Skeletal muscle satellite cell (primary cell): ENCODE measurements at regions not wholly inside any gene's neighbourhood (a gene's known extent, or its start where the extent isn't known, plus 50 kb on each side); places are given as distances from the start of the nearest gene placed in this dataset.

Source experiments
- H3K27me3 ChIP-seq: 2 replicates; pipeline ENCODE4 v1.7.0; 2013; ENCODE audit warnings: low read length; ENCODE audit not compliant: control insufficient read depth, insufficient read depth
- H3K36me3 ChIP-seq: 2 replicates; pipeline ENCODE4 v1.7.0; 2013; ENCODE audit warnings: mild to moderate bottlenecking, control low read depth, low read length; ENCODE audit not compliant: insufficient read depth
- H3K4me1 ChIP-seq: 2 replicates; pipeline ENCODE4 v1.7.0; 2013; ENCODE audit warnings: low read length; ENCODE audit not compliant: control insufficient read depth, insufficient read depth
- H3K4me2 ChIP-seq: 2 replicates; pipeline ENCODE4 v1.7.0; 2013; ENCODE audit warnings: mild to moderate bottlenecking, low read length
- H3K4me3 ChIP-seq: 2 replicates; pipeline ENCODE4 v1.7.0; 2013; ENCODE audit warnings: low read length
- H3K9ac ChIP-seq: 2 replicates; pipeline ENCODE4 v1.7.0; 2013; ENCODE audit warnings: mild to moderate bottlenecking, low read depth, low read length, moderate library complexity
- H3K9me3 ChIP-seq: replicated peaks from 2 replicates; pipeline ENCODE4 v1.7.0; 2013; ENCODE audit warnings: mild to moderate bottlenecking, control low read depth, low read length

DNA sequence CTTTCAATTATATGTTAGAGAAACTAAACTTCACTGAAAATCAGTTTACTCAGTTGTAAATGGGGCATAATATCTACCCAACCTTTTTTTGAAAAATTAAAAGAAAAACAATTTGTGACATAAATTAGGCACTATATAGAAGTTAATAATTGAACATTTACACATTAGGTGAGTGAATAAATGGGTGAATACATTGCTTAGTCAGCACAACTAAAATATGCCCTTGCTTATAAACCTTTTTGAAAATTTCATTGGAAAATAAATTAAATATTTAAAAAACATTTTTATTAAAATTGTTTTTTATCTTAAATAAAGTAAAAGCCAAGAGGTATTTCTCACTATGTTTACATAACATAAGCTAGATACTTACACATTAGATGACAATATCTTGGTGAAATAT is 994.5 kb upstream of the TENM4 start:
- no peak overlapping the region for H3K9ac ChIP-seq

DNA sequence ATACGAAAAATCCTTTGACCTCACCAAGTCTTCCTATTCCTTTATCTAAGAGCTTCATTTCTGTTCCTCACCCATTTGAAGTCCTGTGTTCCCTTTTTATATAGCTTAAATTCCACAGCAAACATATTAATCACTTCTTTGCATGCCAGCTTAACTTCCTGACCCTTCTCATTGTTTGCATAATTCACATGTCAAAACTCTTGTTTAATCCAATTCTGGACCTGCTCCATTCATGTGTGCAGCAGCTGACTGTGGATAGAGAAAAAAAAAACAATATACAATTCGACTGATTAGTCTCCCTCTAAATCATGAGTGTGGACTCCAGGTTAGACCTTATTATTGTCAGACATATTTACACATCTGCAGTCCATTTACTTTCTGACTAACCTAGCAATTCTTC is 991.2 kb upstream of the TENM4 start:
- no peak overlapping the region for H3K4me3 ChIP-seq
- no peaks in the 10 kb centered on the region for H3K27me3 ChIP-seq
- H3K4me1 ChIP-seq = no peaks in the 10 kb centered on the region
- H3K9me3 ChIP-seq = peaks cover 2% of the 10 kb centered on the region
- H3K4me2 ChIP-seq = no peak overlapping the region
- H3K36me3 ChIP-seq = no peaks in the 10 kb centered on the region
- H3K9ac ChIP-seq = no peak overlapping the region

More for the DNA sequence above, 994.5 kb upstream of the TENM4 start:
- no peaks in the 10 kb centered on the region for H3K4me1 ChIP-seq
- no peaks in the 10 kb centered on the region for H3K36me3 ChIP-seq
- H3K9me3 ChIP-seq = peaks cover 2% of the 10 kb centered on the region
- no peak overlapping the region for H3K4me3 ChIP-seq
- no peak overlapping the region for H3K4me2 ChIP-seq
- no peaks in the 10 kb centered on the region for H3K27me3 ChIP-seq

DNA sequence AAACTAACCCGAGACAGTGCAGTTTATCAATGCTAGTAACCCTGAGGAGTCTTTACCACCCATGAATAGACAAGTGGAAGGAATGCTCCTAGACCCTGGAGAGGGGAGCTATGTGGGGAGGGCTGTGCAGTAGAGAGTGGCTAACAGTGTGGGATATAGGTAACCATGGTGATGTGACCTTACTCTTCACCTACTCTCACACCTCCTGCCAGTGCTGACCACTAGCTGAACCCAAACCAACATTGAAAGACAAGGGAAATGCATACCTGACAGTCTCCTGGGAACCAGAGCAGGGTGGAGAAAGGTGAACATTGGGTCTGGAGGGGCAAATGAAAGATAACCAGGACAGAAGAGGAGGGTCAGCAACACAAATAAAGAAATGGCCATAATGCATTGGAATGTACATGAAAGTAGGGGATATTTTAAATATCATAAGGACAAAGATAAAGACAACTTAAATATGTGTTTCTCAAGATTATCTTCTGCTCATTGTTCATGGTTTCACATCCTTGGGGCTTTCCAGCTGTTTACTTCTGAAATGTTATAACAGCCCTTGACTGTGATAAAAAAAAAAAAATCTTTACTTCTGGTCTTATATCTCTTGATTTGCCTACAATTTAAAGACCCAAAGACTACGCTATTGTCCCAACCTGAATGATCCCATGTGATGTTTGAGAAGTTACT is 983.3 kb upstream of the TENM4 start:
- no peak overlapping the region for H3K4me3 ChIP-seq
- H3K4me2 ChIP-seq = no peak overlapping the region
- no peaks in the 10 kb centered on the region for H3K4me1 ChIP-seq
- no peaks in the 10 kb centered on the region for H3K27me3 ChIP-seq
- H3K9me3 ChIP-seq = no peaks in the 10 kb centered on the region
- H3K9ac ChIP-seq = no peak overlapping the region
- H3K36me3 ChIP-seq = no peaks in the 10 kb centered on the region

DNA sequence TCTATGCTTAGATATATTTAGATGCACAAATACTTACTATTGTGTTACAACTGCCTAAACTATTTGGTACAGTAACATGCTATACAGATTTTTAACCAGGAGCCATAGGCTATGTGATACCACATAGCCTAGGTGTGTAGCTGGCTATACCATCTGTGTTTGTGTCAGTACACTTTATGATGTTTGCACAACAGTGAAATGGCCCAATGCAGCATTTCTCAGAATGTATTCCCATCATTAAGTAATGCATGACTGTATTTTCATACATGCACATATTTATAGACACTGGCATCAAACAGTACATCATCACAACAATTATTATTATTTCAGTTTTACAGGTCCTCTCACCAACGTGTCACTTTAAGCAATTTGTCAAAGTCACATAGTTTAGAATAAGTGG is 979.5 kb upstream of the TENM4 start:
- Histone ChIP-seq H3K4me3 (no peak overlapping the region), H3K4me2 (no peak overlapping the region), H3K4me1 (no peaks in the 10 kb centered on the region), H3K9ac (no peak overlapping the region), H3K27me3 (no peaks in the 10 kb centered on the region), H3K9me3 (no peaks in the 10 kb centered on the region), H3K36me3 (no peaks in the 10 kb centered on the region)

DNA sequence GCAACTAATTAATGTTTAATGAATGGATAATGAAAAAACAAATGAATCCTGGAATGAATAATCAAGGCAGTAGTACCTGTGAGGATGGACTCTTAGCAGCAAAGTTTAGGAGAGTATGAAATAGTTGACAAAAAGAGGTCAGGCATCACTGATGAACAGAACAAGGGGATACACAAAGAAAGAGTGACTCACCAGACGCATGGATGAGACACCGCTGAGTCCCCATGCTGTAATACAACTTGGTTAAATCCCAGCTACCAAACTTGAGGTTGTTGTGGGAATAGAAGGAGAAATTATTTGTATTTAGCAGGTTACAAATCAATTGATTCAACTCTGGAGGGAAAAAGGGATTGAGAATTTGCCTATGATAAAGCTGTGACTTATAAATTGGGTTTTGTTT is 976.9 kb upstream of the TENM4 start:
- Histone ChIP-seq H3K9ac (no peak overlapping the region), H3K27me3 (no peaks in the 10 kb centered on the region), H3K4me1 (no peaks in the 10 kb centered on the region), H3K4me2 (no peak overlapping the region), H3K4me3 (no peak overlapping the region), H3K9me3 (no peaks in the 10 kb centered on the region), H3K36me3 (no peaks in the 10 kb centered on the region)

DNA sequence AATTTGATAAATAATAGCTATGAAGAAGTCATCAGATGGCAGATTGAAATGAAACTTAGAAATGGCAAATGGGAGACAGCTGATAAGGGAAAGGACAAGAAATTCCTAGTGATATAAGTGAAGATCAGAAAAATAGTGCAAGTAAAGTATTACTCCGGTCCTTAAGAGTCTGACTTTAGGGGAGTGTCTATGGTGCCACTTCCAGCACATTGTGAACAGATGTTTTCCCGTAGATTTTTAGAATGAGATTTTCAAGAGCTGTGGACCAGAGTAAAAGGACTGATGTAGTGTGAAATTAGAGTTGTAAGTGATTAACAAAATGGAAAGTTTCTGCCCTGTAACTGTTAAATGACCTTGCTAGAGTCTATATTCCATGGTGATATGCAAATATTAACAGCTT is 974.8 kb upstream of the TENM4 start:
- Histone ChIP-seq H3K9me3 (no peaks in the 10 kb centered on the region), H3K4me2 (no peak overlapping the region), H3K4me3 (no peak overlapping the region), H3K9ac (no peak overlapping the region), H3K36me3 (no peaks in the 10 kb centered on the region), H3K27me3 (no peaks in the 10 kb centered on the region), H3K4me1 (no peaks in the 10 kb centered on the region)

DNA sequence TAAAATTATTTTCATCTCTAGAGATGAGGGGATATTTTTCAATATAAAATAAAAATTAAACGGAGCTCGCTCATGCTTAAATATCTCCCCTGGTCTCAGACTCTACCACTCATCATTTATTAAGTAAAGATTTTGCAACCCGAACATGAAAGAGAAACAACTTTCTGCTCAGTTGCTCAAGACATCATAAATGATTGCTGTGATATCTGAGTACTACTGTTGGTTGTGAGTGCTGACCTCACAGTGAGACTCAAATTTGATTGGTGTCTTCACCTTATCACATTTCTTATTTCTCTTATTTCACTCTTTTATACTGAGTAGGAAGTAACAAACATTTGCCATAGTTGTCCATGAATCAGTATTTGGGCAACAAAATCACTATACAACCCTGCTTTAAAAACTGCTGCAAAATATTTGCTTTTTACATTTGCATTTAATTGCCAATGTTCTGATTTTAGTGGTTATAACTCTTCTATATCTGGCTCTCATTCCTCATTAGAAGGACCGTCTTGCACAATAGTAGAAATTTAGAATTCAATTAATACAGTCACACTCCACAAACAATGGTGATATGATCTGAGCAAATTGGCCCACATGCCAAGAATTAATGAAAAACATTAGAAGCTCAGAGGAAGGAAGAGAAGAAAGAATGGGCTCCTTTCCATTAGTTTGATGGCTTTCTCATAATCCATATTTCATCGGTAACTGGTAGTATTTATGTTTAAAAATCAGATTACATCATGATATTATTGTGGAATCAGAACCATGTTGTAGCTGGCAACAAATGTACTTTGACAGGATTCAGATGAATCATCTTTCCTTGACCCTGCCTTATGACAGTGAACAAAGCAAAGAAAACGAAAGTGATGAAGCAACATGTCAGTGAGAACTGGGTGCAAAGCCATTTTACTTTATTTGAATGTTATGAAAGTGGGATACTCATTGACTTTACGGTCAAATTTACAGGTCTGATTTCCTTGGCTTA is 973.6 kb upstream of the TENM4 start:
- Histone ChIP-seq H3K27me3 (no peaks in the 10 kb centered on the region), H3K36me3 (no peaks in the 10 kb centered on the region), H3K9me3 (no peaks in the 10 kb centered on the region), H3K4me3 (no peak overlapping the region), H3K4me1 (no peaks in the 10 kb centered on the region), H3K4me2 (no peak overlapping the region), H3K9ac (no peak overlapping the region)

DNA sequence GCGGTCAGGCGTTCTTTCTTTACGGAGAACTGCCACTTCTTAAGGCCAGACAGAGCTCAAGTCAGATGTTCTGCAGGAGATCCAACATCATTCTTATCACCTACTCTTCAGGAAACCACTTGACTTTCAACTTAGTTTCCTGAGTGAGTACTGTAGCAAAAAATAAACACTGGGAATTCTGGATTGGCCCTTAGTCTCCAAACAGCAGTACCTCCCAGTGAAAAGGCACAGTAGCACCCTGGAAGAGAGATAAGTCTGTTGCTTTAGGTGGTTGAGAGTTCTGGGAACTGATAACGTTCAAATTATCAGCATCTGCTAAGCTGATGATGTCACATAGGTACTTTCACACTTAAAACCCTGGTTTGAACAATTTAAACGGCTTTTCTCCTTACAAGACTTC is 971.8 kb upstream of the TENM4 start:
- Histone ChIP-seq H3K9me3 (no peaks in the 10 kb centered on the region), H3K9ac (no peak overlapping the region), H3K27me3 (no peaks in the 10 kb centered on the region), H3K36me3 (no peaks in the 10 kb centered on the region), H3K4me3 (no peak overlapping the region), H3K4me2 (no peak overlapping the region), H3K4me1 (no peaks in the 10 kb centered on the region)

DNA sequence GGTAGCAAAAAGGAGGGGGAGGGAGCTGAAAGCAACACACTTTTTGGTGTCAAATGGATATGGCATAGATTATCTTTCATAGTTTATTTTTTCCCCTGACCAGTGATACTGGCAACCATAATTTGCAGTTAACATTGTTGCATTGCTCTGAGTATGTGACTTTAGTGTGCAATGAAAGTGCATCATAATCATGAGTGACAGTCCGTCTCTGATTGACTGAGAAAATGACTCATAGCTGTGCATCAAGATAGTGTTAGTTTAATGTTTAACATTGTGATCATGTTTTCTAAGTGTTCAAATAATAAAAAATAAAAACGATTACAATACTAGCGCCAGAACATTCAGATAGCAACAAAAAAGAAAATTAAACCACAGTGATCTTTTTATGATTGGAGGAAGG is 952.4 kb upstream of the TENM4 start:
- Histone ChIP-seq H3K9ac (no peak overlapping the region), H3K27me3 (no peaks in the 10 kb centered on the region), H3K4me2 (no peak overlapping the region), H3K4me3 (no peak overlapping the region), H3K36me3 (no peaks in the 10 kb centered on the region), H3K9me3 (no peaks in the 10 kb centered on the region), H3K4me1 (no peaks in the 10 kb centered on the region)

DNA sequence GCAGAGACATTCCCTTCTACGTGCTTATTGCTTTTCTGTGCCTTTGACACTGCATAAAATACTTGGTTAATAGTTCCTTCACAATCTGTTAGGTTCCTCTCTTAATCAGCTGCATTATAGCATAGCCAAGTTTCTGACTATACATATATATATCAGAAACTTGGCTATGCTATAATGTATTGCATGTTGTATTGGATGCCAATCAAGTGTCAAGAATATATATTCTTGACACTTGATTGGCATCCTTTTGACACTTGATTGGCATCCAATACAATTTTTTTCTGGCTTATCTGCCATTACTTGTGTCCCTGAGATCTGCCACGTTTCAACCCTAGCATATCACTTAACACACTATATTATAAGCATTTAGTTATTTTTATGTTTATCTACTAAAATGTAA is 949.7 kb upstream of the TENM4 start:
- Histone ChIP-seq H3K4me3 (no peak overlapping the region), H3K4me1 (no peaks in the 10 kb centered on the region), H3K9me3 (no peaks in the 10 kb centered on the region), H3K9ac (no peak overlapping the region), H3K4me2 (no peak overlapping the region), H3K36me3 (no peaks in the 10 kb centered on the region), H3K27me3 (no peaks in the 10 kb centered on the region)

DNA sequence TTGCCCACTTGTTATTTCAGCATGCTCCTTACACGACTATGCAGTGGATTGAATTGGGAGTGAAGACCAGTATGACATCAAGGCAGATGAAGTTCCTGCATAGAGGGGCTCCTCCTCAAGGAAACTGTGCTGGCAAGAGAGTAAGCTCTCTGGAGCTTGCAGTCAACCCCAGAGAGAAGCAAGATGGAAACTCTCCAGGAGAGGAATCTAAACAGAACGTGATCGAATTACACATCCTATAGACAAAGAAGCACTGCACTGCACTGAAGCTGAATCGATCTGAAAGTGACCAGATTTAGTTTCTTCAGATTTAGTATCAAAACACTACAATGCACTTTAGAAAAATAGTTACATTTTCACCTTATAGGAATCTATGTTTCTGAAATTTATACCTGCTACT is 947.7 kb upstream of the TENM4 start:
- H3K36me3 ChIP-seq = no peaks in the 10 kb centered on the region
- no peak overlapping the region for H3K4me3 ChIP-seq

DNA sequence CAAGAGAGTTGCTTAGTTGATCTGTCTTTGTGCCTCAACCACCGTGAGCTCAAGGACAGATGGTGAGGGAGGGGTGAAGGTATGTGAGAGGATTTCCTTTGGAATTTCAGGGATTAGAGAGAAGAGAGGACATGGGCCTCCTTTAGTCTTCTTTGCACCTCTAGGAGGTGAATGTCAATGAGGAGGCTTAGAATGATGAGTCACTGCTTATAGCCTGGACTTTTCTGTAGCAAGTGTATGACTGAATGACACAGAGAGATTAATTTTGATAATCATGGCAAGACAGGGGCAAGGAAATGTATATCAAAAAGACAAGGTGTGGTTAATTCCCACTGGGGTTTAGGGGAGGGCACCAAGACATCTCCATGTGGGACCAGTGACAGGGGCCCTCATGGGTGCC is 947.3 kb upstream of the TENM4 start:
- H3K9me3 ChIP-seq = no peaks in the 10 kb centered on the region
- no peak overlapping the region for H3K4me2 ChIP-seq
- H3K27me3 ChIP-seq = no peaks in the 10 kb centered on the region
- no peak overlapping the region for H3K4me3 ChIP-seq
- H3K4me1 ChIP-seq = no peaks in the 10 kb centered on the region
- H3K36me3 ChIP-seq = no peaks in the 10 kb centered on the region
- H3K9ac ChIP-seq = no peak overlapping the region

More for the DNA sequence above, 947.7 kb upstream of the TENM4 start:
- Histone ChIP-seq H3K4me1 (no peaks in the 10 kb centered on the region), H3K27me3 (no peaks in the 10 kb centered on the region), H3K4me2 (no peak overlapping the region), H3K9me3 (no peaks in the 10 kb centered on the region), H3K9ac (no peak overlapping the region)
